ENCODE measurements at regions not wholly inside any gene's neighbourhood (a gene's known extent, or its start where the extent isn't known, plus 50 kb on each side); places are given as distances from the start of the nearest gene placed in this dataset.

- TF ChIP-seq POLR2A (IDR thresholded peaks at IDR 0.05; ENCODE audit: low read length) (no peak), GATA1 (IDR thresholded peaks at IDR 0.05; ENCODE audit: low read depth, low read length) (no peak)
Observed at GRCh38 chr7:113787106-113787505, 131.7 kb downstream of the PPP1R3A start.
